Lung (tissue), 11 donors: ENCODE measurements at regions not wholly inside any gene's neighbourhood (a gene's known extent, or its start where the extent isn't known, plus 50 kb on each side); places are given as distances from the start of the nearest gene placed in this dataset.

ENCODE experiments used
- ATAC-seq: fragments of 200-7000 bp; cut with Tn5 transposase; one replicate; pipeline ENCODE4 v1.9.1; 2020; ENCODE audit warnings: moderate number of reproducible peaks; ENCODE audit not compliant: insufficient read depth, low FRiP score
- DNase-seq, 3 donors: peaks; one replicate each; pipeline ENCODE4 v3.0.0-alpha.2; 2013 to 2017
- H3K27ac ChIP-seq, 2 donors: one replicate each; pipeline ENCODE4 v1.5.1; 2013; ENCODE audit warnings: mild to moderate bottlenecking in 2 of 2, moderate library complexity in 2 of 2, control low read depth in 1 of 2, inconsistent platforms in 1 of 2, low read depth in 1 of 2, low read length in 1 of 2
- H3K27me3 ChIP-seq, 3 donors: one replicate each; pipeline ENCODE4 v1.5.1; 2013; ENCODE audit warnings: low read length in 2 of 3; ENCODE audit not compliant: control insufficient read depth in 3 of 3, insufficient read depth in 3 of 3
- H3K36me3 ChIP-seq, 4 donors: one replicate each; pipeline ENCODE4 v1.5.1; 2013; ENCODE audit warnings: low read length in 4 of 4, mild to moderate bottlenecking in 1 of 4, moderate library complexity in 1 of 4; ENCODE audit not compliant: control insufficient read depth in 4 of 4, insufficient read depth in 4 of 4
- H3K4me1 ChIP-seq, 5 donors: one replicate each; pipeline ENCODE4 v1.5.1; 2013; ENCODE audit warnings: low read length in 5 of 5, mild to moderate bottlenecking in 2 of 5, moderate library complexity in 1 of 5; ENCODE audit not compliant: control insufficient read depth in 5 of 5, insufficient read depth in 5 of 5
- H3K4me3 ChIP-seq: one replicate; pipeline ENCODE4 v1.5.1; 2013; ENCODE audit warnings: mild to moderate bottlenecking, control low read depth, moderate library complexity
- H3K9ac ChIP-seq, 2 donors: one replicate each; pipeline ENCODE4 v1.5.1; 2013; ENCODE audit warnings: low read length in 2 of 2, control low read depth in 1 of 2; ENCODE audit not compliant: insufficient read depth in 1 of 2
- H3K9me3 ChIP-seq, 4 donors: one replicate each; pipeline ENCODE4 v1.5.1; 2013; ENCODE audit warnings: low read length in 3 of 4, mild to moderate bottlenecking in 1 of 4, moderate library complexity in 1 of 4; ENCODE audit not compliant: control insufficient read depth in 4 of 4, insufficient read depth in 3 of 4
- WGBS, 2 donors: extraction: QIAGEN DNeasy Blood & Tissue Kit; methylation state at CpG; one replicate each; pipeline ENCODE4 v1.1.7; 2013; 5-methylcytosine and 5-hydroxymethylcytosine counted together
- TF ChIP-seq, protein P1 (sequence below): IDR thresholded peaks from 2 replicates; pipeline ENCODE4 v1.5.1; 2012; ENCODE audit warnings: mild to moderate bottlenecking; ENCODE audit errors: control extremely low read depth, extremely low read depth
- donor health status: control.
- donor health status: control.
- donor health status: Bipolar disorder and iron deficiency.
- donor health status: healthy.
- donor health status: DM: yes; HTN: yes; CAD: no.

DNA sequence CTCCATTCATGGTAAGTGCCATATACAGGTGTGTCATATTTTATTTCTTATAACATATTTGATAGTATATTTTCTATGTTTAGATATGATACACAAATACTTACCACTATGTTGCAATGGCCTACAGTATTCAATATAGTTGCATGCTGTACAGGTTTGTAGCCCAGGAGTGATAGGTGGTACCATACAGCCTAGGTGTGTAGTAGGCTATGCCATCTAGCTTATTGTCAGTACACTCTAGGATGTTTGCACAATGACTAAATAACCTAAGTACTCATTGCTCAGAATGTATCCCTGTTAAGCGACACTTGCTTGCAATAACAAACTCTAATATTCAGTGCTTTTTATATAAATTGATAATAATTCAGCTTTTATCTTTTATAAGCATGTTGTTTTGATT, 563.1 kb upstream of the LINC00305 start:
- WGBS, 2 donors: 95 to 96% methylated on average over 1 of the region's 1 CpG
- no peak for DNase-seq
- no peak for ATAC-seq

DNA sequence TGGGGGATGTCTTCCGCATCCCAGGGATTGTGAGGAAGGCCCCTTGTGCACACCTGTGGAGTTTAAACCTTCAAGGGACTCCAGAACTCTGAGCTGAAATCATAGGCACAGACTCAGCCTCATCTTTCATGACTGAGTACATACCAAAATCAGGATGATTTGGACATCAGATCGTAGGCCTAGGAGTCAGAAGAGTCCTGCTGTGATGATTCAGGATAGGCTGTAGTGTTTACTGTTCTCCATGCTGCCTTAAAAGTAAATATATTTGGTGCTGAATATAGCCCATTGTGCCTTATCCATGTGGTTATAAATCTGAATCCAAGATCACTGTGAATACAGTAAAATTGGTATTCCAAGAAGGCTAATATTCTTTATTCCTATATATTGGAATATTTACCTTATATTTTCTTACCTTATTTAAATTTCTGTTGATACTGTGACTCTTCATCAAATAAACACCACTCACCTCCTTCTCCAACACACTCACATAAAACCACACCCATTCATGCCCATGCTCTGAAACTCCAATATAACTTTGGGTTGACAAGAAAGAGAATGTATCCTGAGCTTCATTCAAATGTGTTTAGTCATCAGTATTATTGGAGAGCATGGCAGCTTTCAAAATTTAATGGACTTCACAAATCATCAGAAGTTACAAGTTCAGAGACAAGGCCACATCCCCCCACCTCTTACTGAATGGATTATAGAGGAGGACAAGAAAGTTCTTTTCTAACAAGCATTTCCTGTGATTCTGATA, 561.4 kb upstream of the LINC00305 start:
- Histone ChIP-seq H3K4me1 (no peaks in the 10 kb centered on the region), H3K36me3 (no peaks in the 10 kb centered on the region), H3K27ac (no peak overlapping the region), H3K9ac (no peak overlapping the region), H3K27me3 (no peaks in the 10 kb centered on the region), H3K9me3 (no peaks in the 10 kb centered on the region), H3K4me3 (no peak overlapping the region)
- WGBS, 2 donors: 85 to 87% methylated on average over 2 of the region's 2 CpGs
- no peak for ATAC-seq
- no peak for DNase-seq
- TF ChIP-seq, protein P1, sequence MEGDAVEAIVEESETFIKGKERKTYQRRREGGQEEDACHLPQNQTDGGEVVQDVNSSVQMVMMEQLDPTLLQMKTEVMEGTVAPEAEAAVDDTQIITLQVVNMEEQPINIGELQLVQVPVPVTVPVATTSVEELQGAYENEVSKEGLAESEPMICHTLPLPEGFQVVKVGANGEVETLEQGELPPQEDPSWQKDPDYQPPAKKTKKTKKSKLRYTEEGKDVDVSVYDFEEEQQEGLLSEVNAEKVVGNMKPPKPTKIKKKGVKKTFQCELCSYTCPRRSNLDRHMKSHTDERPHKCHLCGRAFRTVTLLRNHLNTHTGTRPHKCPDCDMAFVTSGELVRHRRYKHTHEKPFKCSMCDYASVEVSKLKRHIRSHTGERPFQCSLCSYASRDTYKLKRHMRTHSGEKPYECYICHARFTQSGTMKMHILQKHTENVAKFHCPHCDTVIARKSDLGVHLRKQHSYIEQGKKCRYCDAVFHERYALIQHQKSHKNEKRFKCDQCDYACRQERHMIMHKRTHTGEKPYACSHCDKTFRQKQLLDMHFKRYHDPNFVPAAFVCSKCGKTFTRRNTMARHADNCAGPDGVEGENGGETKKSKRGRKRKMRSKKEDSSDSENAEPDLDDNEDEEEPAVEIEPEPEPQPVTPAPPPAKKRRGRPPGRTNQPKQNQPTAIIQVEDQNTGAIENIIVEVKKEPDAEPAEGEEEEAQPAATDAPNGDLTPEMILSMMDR: no peak

More for the DNA sequence above, 563.1 kb upstream of the LINC00305 start:
- TF ChIP-seq, protein P1: no peak
- H3K27me3 ChIP-seq: no peaks in the 10 kb centered on the region
- H3K36me3 ChIP-seq: no peaks in the 10 kb centered on the region
- no peak overlapping the region for H3K9ac ChIP-seq
- H3K4me1 ChIP-seq: no peaks in the 10 kb centered on the region
- no peak overlapping the region for H3K4me3 ChIP-seq
- H3K9me3 ChIP-seq: no peaks in the 10 kb centered on the region
- H3K27ac ChIP-seq: no peak overlapping the region

DNA sequence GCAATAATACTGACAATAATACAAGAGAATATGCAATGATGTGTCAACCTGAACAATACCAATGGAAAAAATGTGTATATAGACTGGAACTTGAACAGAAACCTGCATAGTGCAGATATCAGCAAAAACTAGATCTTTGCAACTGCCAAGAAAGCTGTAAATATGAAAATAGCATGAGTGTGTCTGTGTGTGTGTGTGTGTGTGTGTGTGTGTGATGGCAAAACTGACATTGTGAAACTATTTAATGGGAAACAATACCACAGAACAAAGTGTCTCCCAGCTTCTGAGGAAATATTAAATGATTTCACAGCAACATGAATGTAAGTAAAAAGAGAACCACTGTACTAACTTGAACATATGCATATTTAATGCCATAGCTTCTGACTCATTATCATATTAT, 558.2 kb upstream of the LINC00305 start:
- no peaks in the 10 kb centered on the region for H3K36me3 ChIP-seq
- no peaks in the 10 kb centered on the region for H3K9me3 ChIP-seq
- H3K27ac ChIP-seq: no peak overlapping the region
- no peaks in the 10 kb centered on the region for H3K4me1 ChIP-seq
- no peak overlapping the region for H3K9ac ChIP-seq
- DNase-seq (no peak), ATAC-seq (peak; percentile 27)
- TF ChIP-seq, protein P1: no peak
- H3K4me3 ChIP-seq: no peak overlapping the region
- no peaks in the 10 kb centered on the region for H3K27me3 ChIP-seq

DNA sequence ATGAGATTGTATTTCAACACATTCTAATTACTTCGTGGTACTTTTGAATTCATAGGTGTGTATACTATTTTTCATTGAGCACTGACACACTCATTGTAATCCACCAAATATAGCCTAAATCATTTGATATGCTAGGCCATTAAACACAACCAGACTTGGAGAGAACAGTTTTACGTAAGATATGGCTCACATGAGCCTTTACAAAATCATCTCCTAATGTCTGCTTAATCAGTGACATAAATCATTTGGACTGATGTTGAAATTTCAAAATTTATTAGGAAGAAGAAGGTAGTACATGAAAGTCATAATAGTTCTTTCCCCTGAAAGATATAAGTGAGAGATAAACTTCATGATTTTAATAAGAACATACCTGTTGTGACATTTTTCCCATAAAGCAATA, 550.2 kb upstream of the LINC00305 start:
- DNase-seq (no peak), ATAC-seq (no peak)
- Histone ChIP-seq H3K27me3 (no peaks in the 10 kb centered on the region), H3K9me3 (no peaks in the 10 kb centered on the region), H3K36me3 (no peaks in the 10 kb centered on the region), H3K4me3 (no peak overlapping the region), H3K9ac (no peak overlapping the region), H3K27ac (no peak overlapping the region), H3K4me1 (no peaks in the 10 kb centered on the region)
- WGBS, 2 donors: 90 to 94% methylated on average over 2 of the region's 2 CpGs
- TF ChIP-seq, protein P1: no peak
